ENCODE measurements at regions not wholly inside any gene's neighbourhood (a gene's known extent, or its start where the extent isn't known, plus 50 kb on each side); places are given as distances from the start of the nearest gene placed in this dataset.

- TF ChIP-seq HSF1 (IDR thresholded peaks at IDR 0.05; ENCODE audit: low read depth, low read length): no peak
- TF ChIP-seq PAX8 (IDR thresholded peaks at IDR 0.05): no peak
- no peak for TF ChIP-seq MEF2B (IDR thresholded peaks at IDR 0.05; ENCODE audit: partially characterized antibody, poor library complexity, severe bottlenecking)
Measured at GRCh38 chr9:13485068-13485596, 205.6 kb upstream of the MPDZ start (continued).

GRCh38 chr9:13484186-13484585 lies 204.7 kb upstream of the MPDZ start:
- ChIA-PET RAD21 (ENCODE audit: unreplicated experiment) (no interaction called here), SMC1A (ENCODE audit: uncharacterized antibody, unreplicated experiment) (no interaction called here), CTCF (interaction anchor here (0.6 kb wide), 1 partner anchor 1451 kb away, joined by 3 read pairs; no protein-coding TSS in a partner anchor), POLR2A (no interaction called here)
- Histone ChIP-seq H2AFZ (ENCODE audit: control insufficient read depth, low read depth, low read length) (no peak overlapping the region), H3K79me2 (ENCODE audit: control insufficient read depth, insufficient read depth, low read length) (no peaks in the 10 kb centered on the region), H4K20me1 (ENCODE audit: control insufficient read depth, insufficient read depth) (no peaks in the 10 kb centered on the region), H3K9ac (ENCODE audit: control insufficient read depth, insufficient read depth, low read length) (no peak overlapping the region), H3K4me3 (no peak overlapping the region), H3K27ac (ENCODE audit: control insufficient read depth, insufficient read depth) (no peak overlapping the region), H3K27me3 (replicated peaks in 1 of 2; ENCODE audit: control insufficient read depth in 2 of 2, insufficient read depth in 2 of 2, low read length in 1 of 2) (no peaks in the 10 kb centered on the region), H3K4me2 (ENCODE audit: control insufficient read depth, insufficient read depth) (no peak overlapping the region), H3K9me3 (replicated peaks; ENCODE audit: control insufficient read depth, insufficient read depth, low read length) (no peaks in the 10 kb centered on the region), H3K4me1 (ENCODE audit: control insufficient read depth, insufficient read depth, low read length) (no peaks in the 10 kb centered on the region), H3K36me3 (ENCODE audit: control insufficient read depth in 2 of 2, insufficient read depth in 2 of 2, low read length in 1 of 2) (no peaks in the 10 kb centered on the region)
- DNase-seq (ENCODE audit: low read depth, low spot score) (no peak), FAIRE-seq (no peak), ATAC-seq (no peak)
- in situ Hi-C loops (cut with MboI): no loop called here
- 6% methylated on average over 3 of the region's 3 CpGs for WGBS (ENCODE audit: insufficient coverage, insufficient replicate concordance, low lambda C conversion rate, missing lambda C conversion rate)
- no TSS peak for BruUV-seq (replicated peaks)
- TF ChIP-seq CHD1 (IDR thresholded peaks at IDR 0.05; ENCODE audit: low read depth, low read length) (no peak), CREB1 (IDR thresholded peaks at IDR 0.05; ENCODE audit: low read depth) (no peak), RB1 (IDR thresholded peaks at IDR 0.05; ENCODE audit: borderline replicate concordance) (no peak), ZNF274 (IDR thresholded peaks at IDR 0.05; ENCODE audit: insufficient read depth, insufficient read length) (no peak), CREM (IDR thresholded peaks at IDR 0.05; ENCODE audit: low read depth) (no peak), RELA (IDR thresholded peaks at IDR 0.05; ENCODE audit: borderline replicate concordance, partially characterized antibody) (no peak), SPI1 (IDR thresholded peaks at IDR 0.05; ENCODE audit: borderline replicate concordance, insufficient read depth, low read depth, low read length) (no peak), YY1 (IDR thresholded peaks at IDR 0.05; ENCODE audit: low read depth, low read length) (no peak), SMAD5 (IDR thresholded peaks at IDR 0.05; ENCODE audit: low read depth) (no peak), NRF1 (conservative IDR thresholded peaks at IDR 0.05; ENCODE audit: low read depth, low read length) (no peak), RCOR1 (conservative IDR thresholded peaks at IDR 0.05; ENCODE audit: low read depth, low read length) (no peak), HDAC6 (IDR thresholded peaks at IDR 0.05; ENCODE audit: unreplicated experiment) (no peak), POLR2AphosphoS5 (IDR thresholded peaks at IDR 0.05; ENCODE audit: low read length) (no peak), PRDM15 (CRISPR knock-in tag; IDR thresholded peaks at IDR 0.05) (no peak)
- intact Hi-C loops (cut with micrococcal nuclease; ENCODE audit: unreplicated experiment): no loop called here
